Hematopoietic multipotent progenitor cell treated with erythropoietin and hydrocortisone succinate and interleukin-3 and kit ligand, for 17 days (in vitro differentiated cells): ENCODE measurements at regions not wholly inside any gene's neighbourhood (a gene's known extent, or its start where the extent isn't known, plus 50 kb on each side); places are given as distances from the start of the nearest gene placed in this dataset.

ENCODE experiments used
- DNase-seq: peaks from one replicate; pipeline ENCODE4 v3.0.0-alpha.2; 2015; ENCODE audit warnings: low spot score

DNA sequence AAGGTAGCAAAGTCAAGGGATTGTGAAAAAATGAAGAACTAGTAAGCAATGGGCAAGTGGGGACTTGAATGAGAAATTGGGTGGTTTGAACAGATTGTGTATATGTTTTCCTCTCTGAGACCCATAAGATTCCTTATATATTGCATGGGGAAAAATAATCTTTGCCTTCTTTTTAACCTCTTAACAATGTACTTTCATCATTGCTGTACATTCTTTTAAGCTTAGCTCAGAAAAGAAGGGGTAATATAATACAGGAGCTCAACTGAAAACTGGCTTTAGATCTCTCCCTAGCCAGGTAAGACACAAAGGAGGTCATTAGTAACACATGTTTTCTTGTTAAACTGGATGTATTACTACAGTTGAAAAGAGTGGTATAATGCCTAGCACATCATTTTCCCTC lies 287.2 kb downstream of the RNF144B start:
- DNase-seq, result no peak

GRCh38 chr6:18675881-18676280 lies 288.7 kb downstream of the RNF144B start:
- DNase-seq, result no peak

DNA sequence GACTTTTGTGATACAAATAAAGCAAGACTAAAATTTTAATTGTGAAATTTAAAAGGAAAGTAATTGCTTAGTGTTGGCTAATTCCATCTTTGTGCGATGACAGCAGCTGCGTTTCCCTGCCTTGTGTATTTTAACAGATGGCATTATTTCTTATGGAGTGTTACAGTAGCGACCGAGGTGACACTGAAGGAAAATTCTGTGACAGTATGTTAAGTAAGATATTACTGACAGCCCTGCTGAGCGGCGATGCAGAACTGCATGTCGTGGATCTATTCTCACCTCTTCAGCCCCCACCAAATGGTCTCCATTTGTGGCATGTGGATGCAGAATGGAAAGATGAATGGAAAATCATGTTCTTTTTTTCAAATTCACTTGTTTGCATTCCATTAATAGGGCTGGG lies 289.4 kb downstream of the RNF144B start:
- DNase-seq, result no peak

- no peak for DNase-seq
These were observed 293.7 kb downstream of the RNF144B start for GRCh38 chr6:18680842-18681241.

GRCh38 chr6:18681832-18682503 lies 294.8 kb downstream of the RNF144B start:
- DNase-seq, result no peak

DNA sequence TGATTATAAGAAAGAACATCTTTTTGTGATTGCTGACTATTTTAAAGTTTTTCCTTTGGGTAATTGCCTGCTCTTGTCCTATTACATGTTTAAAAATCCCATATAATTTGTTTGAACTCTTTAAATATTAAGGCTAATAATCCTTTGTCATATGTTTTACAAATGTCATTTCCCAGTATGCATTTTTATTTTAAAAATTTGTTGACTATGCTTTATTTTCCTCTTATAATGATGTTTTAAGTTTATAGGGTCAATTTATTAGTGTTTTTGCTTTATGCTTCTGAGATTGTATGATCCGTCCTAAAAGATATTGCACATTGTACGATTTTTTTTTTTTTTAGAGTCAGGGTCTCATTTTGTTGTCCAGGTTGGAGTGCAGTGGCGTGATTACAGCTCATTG lies 297.2 kb downstream of the RNF144B start:
- no peak for DNase-seq

DNA sequence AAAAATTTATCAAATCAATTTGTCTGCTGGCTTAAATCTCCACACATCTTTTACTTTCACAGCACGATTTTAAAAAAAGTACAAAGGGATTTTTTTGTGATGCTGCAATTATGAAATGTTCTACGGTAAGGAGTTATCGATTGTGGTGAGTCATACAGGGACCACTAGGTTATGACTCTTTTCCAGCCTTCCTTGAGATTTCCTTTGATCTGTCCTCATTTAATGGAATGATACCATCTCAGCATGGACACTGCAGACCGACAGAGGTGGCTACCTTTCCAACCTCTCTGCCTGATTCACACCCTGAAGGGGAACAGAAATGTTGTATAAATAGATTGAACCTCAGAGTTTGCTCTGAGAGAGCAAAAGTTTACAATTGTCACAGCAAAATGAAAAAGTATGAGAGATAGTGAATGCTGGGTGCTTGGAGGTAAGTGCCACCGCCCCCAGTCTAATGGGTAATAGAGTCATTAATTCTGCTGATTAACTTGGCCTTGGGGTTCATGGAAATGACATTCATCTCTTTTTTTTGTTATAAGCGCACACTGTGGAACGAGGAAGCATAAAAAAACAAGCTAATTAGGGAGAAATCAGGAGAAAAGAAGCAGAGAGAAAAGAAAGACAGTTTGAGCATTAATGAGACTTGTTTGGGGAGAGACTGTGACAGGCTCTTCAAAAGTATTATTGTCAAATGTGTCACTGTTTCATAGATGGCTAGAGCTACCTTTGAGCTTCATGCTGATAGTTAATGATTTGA lies 306.0 kb downstream of the RNF144B start:
- no peak for DNase-seq

GRCh38 chr6:18693881-18694280 lies 306.7 kb downstream of the RNF144B start:
- no peak for DNase-seq

GRCh38 chr6:18703546-18703945 lies 316.4 kb downstream of the RNF144B start:
- no peak for DNase-seq

DNA sequence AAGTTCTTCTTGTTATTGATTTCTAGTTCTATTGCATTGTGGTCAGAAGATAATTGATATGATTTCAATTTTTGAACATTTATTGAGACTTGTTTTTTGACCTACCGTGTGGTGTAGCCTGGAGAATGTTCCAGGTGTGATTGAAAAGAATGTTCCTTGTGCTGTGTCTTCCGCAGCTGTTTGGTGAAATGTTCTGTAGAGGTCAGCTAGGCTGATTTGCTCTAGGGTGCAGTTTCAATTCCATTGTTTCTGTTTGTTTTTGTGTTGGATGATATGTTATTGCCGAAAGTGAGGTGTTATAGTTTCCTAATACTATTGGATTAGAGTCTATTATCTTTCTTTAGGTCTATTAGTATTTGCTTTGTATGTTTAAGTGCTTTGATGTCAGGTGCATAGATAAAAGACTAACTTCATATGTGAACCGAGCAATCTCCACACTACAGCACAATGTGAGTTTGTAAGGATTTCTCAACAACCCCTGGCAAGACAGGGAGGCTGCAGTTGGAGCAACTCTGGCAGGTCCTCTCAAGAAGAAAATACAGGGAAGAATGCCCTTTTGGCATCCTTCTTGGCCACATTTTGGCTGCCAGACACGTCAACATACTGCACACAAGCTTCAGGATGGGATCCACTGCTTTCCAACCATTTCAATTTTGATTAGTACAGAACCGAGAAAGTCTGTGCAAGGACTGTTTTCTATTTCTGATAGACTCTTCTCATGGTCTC lies 320.7 kb downstream of the RNF144B start:
- DNase-seq, result no peak

- DNase-seq, result no peak
These were observed 325.4 kb downstream of the RNF144B start for GRCh38 chr6:18712595-18712994.

DNA sequence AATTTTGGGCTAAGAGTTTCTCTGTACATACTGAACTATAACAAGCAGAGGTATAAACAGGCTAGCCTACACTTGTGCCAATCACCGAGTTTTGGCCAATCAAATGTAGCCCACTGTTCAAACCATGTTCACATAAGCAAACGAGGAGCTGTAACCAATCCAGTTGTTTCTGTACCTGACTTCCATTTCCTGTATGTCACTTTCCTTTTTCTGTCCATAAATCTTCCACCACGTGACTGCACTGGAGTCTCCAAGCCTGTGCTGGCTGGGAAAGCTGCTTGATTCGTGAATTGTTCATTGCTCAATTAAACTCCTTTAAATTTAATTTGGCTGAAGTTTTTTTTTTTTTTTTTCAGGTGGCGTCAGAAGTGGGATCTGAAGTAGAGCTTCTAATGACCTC lies 332.9 kb downstream of the RNF144B start:
- no peak for DNase-seq

DNA sequence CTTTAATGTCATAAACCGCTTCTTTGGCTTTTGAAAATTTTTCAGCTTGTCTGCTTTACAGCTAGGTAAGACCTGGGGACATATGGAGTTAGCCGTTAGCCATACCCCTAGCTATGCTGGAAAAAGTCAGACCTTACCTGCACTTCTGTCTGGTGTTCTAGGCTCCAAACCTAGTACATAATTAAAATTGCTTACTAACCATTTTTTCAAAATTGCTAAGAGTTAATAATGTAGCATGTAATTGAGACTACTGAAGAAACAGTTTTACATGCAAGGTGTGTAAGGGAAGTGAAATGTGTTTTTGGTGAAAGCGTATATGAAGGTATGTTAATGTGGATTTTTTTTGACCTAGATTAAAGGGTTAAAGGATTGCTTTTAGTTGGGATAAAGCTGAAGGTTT lies 336.9 kb downstream of the RNF144B start:
- no peak for DNase-seq

DNA sequence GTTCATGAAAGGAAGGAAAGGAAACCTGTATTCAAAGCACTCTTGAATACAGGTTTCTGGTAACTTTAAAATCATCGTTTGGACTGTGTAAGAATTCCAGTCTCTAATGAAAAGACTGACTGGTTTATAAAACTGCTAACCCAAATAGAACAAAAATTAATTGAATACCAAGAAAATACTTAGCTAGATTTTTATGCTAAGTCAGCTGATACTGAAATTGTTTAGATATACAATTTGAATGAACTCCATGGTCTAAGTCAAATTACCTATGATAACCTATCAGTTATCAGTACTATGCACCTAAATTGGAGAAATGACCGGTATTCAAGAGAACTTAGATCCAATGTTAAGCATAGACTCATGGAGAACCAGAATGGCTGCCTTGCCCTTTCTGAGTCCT lies 338.3 kb downstream of the RNF144B start:
- DNase-seq, result no peak

- no peak for DNase-seq
These were observed 346.9 kb downstream of the RNF144B start for GRCh38 chr6:18733921-18734550.

GRCh38 chr6:18741741-18742140 lies 354.6 kb downstream of the RNF144B start:
- DNase-seq, result no peak

GRCh38 chr6:18742406-18742805 lies 355.3 kb downstream of the RNF144B start:
- no peak for DNase-seq

GRCh38 chr6:18746727-18747126 lies 359.6 kb downstream of the RNF144B start:
- no peak for DNase-seq

DNA sequence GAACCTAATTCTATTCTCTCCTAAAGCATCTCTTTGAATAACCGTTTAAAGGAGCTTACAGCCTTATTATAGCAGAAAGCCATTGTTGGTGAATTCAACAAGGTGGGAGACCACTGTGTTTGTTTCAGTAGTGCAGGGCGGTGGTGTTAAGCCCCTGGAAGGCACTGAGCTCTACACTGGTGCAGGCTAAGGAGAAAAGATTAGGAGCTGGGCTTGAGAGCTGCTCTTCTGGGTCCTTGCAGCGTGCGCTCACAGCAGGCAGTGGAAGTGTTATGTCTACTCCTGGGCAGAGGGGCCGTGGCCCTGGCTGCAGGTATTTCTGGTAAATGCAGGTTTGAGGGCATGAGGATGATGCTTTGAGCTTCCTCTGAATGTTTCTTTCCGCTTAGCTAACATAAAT lies 361.2 kb downstream of the RNF144B start:
- no peak for DNase-seq

GRCh38 chr6:18752278-18753068 lies 365.3 kb downstream of the RNF144B start:
- no peak for DNase-seq

GRCh38 chr6:18753076-18753475 lies 365.9 kb downstream of the RNF144B start:
- no peak for DNase-seq

GRCh38 chr6:18763086-18763485 lies 375.9 kb downstream of the RNF144B start:
- no peak for DNase-seq
